Loucy (cell line): ENCODE measurements at regions not wholly inside any gene's neighbourhood (a gene's known extent, or its start where the extent isn't known, plus 50 kb on each side); places are given as distances from the start of the nearest gene placed in this dataset.
A peak's percentile ranks its signal among the peaks of the same experiment; 100 is the strongest.

ENCODE experiments used
- H2AFZ ChIP-seq: fragments of 200-600 bp; sonication (generic); 2 replicates; pipeline ENCODE4 v1.6.0; 2016; ENCODE audit warnings: antibody characterized with exemption, mild to moderate bottlenecking, low read length, moderate library complexity
- H3F3A ChIP-seq: fragments of 200-600 bp; 2 replicates; pipeline ENCODE4 v1.6.0; 2016; ENCODE audit warnings: antibody characterized with exemption, low read depth, mild to moderate bottlenecking
- H3K27me3 ChIP-seq: fragments of 200-600 bp; sonication (generic); 2 replicates; pipeline ENCODE4 v1.6.1; 2014; ENCODE audit warnings: low read length, mild to moderate bottlenecking; ENCODE audit not compliant: insufficient read depth, poor library complexity, severe bottlenecking
- H3K36me3 ChIP-seq: fragments of 200-600 bp; sonication (generic); 2 replicates; pipeline ENCODE4 v1.6.1; 2016; ENCODE audit warnings: low read length; ENCODE audit not compliant: insufficient read depth
- H3K4me1 ChIP-seq: fragments of 200-600 bp; sonication (generic); 2 replicates; pipeline ENCODE4 v1.5.1; 2014; ENCODE audit warnings: low read length, mild to moderate bottlenecking; ENCODE audit not compliant: insufficient read depth, poor library complexity, severe bottlenecking
- H3K4me2 ChIP-seq: fragments of 200-600 bp; sonication (generic); 2 replicates; pipeline ENCODE4 v1.6.0; 2014; ENCODE audit warnings: antibody characterized with exemption, low read length, low read depth, mild to moderate bottlenecking; ENCODE audit not compliant: poor library complexity, severe bottlenecking
- H3K4me3 ChIP-seq: fragments of 200-600 bp; sonication (generic); 2 replicates; pipeline ENCODE4 v1.5.1; 2014; ENCODE audit warnings: low read length, mild to moderate bottlenecking, mixed read lengths; ENCODE audit not compliant: poor library complexity, severe bottlenecking
- H3K79me2 ChIP-seq: fragments of 200-600 bp; sonication (generic); 2 replicates; pipeline ENCODE4 v1.6.1; 2014; ENCODE audit warnings: low read length; ENCODE audit not compliant: insufficient read depth
- H3K9ac ChIP-seq: fragments of 200-600 bp; sonication (generic); 2 replicates; pipeline ENCODE4 v1.6.0; 2014; ENCODE audit warnings: mild to moderate bottlenecking, low read depth, low read length, moderate library complexity; ENCODE audit not compliant: poor library complexity, severe bottlenecking
- H3K9me2 ChIP-seq: fragments of 200-600 bp; sonication (generic); replicated peaks from 2 replicates; pipeline ENCODE4 v1.6.1; 2016; ENCODE audit warnings: low read depth, low read length, mixed read lengths
- H3K9me3 ChIP-seq: fragments of 200-600 bp; sonication (generic); 2 replicates; pipeline ENCODE4 v1.6.1; 2014; ENCODE audit warnings: mild to moderate bottlenecking, antibody characterized with exemption, low read length, low read depth; ENCODE audit not compliant: insufficient read depth
- H4K20me1 ChIP-seq: fragments of 200-600 bp; sonication (generic); 2 replicates; pipeline ENCODE4 v1.6.0; 2014; ENCODE audit warnings: antibody characterized with exemption, low read length, mild to moderate bottlenecking; ENCODE audit not compliant: insufficient read depth, poor library complexity, severe bottlenecking
- EZH2phosphoT487 ChIP-seq: fragments of 200-600 bp; IDR thresholded peaks from 2 replicates; pipeline ENCODE4 v1.6.1; 2018; ENCODE audit warnings: antibody characterized with exemption, mild to moderate bottlenecking, moderate library complexity, borderline replicate concordance
- TF ChIP-seq, protein P1 (sequence below): fragments of 200-600 bp; sonication (generic); conservative IDR thresholded peaks from 2 replicates; pipeline ENCODE4 v1.5.1; 2014; ENCODE audit warnings: mild to moderate bottlenecking, antibody characterized with exemption, low read length

DNA sequence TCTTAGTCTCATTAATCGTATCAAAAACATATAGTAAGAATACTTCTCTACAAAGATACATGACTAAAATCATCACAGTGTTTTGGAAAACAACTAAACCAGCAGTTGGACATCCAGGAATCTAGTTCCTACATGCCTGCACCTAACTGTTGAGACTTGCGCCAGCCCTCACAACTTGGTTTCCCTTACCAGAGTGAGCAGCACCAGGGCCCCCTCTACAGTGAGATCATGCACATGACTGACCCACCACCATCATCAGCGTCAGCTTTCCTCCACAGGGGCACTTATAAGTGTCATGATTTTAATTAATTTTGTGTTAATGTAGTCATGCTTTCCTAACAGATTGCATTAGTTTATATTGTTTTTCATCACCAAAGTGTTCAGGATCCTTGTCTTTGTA is 1322.0 kb downstream of the EFNB2 start:
- Histone ChIP-seq H2AFZ (no peak overlapping the region), H3K9me2 (no peaks in the 10 kb centered on the region), H3K36me3 (no peaks in the 10 kb centered on the region)

DNA sequence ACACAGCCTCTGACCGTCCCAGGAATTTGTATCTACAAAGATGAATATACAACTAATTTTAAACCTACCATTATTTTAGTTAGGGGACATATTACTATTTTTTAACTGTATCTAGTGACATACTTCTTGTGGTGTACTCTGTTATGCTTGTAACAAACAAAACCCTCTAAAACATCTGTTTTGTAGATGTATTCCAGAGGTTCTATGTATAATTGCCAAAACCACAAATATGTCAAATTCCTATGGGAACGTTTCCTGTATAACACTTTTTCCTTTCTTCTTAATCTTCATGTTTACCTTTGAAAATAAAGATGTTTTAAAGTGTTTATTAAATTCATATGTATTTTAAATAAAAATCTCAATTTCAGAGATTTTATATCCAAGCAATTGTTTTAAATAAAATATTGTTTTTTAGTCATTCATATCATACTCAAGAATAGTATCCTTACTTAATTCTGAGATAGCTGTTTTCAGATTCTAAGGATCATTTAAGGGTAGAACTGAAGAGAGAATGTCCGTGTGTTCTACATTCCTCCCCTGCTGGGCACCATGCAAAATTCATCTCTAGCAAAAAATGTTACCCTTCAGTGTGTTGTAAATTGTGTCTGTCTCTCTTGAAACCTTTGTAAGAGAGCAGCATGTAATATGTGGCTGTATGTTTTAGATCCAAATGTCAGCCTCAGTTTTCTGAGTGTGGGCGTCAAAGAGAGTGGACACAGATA is 1327.7 kb downstream of the EFNB2 start:
- no peaks in the 10 kb centered on the region for H3K36me3 ChIP-seq

More for the DNA sequence above, 1322.0 kb downstream of the EFNB2 start:
- H3K9me3 ChIP-seq, result no peaks in the 10 kb centered on the region
- no peaks in the 10 kb centered on the region for H3K27me3 ChIP-seq
- no peaks in the 10 kb centered on the region for H3F3A ChIP-seq
- H3K4me2 ChIP-seq, result no peak overlapping the region
- no peaks in the 10 kb centered on the region for H4K20me1 ChIP-seq
- H3K4me1 ChIP-seq, result no peaks in the 10 kb centered on the region
- no peak overlapping the region for H3K4me3 ChIP-seq
- no peak overlapping the region for H3K9ac ChIP-seq
- no peaks in the 10 kb centered on the region for H3K79me2 ChIP-seq
- TF ChIP-seq, protein P1, sequence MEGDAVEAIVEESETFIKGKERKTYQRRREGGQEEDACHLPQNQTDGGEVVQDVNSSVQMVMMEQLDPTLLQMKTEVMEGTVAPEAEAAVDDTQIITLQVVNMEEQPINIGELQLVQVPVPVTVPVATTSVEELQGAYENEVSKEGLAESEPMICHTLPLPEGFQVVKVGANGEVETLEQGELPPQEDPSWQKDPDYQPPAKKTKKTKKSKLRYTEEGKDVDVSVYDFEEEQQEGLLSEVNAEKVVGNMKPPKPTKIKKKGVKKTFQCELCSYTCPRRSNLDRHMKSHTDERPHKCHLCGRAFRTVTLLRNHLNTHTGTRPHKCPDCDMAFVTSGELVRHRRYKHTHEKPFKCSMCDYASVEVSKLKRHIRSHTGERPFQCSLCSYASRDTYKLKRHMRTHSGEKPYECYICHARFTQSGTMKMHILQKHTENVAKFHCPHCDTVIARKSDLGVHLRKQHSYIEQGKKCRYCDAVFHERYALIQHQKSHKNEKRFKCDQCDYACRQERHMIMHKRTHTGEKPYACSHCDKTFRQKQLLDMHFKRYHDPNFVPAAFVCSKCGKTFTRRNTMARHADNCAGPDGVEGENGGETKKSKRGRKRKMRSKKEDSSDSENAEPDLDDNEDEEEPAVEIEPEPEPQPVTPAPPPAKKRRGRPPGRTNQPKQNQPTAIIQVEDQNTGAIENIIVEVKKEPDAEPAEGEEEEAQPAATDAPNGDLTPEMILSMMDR, result peak; percentile 52
- no peak for TF ChIP-seq EZH2phosphoT487

DNA sequence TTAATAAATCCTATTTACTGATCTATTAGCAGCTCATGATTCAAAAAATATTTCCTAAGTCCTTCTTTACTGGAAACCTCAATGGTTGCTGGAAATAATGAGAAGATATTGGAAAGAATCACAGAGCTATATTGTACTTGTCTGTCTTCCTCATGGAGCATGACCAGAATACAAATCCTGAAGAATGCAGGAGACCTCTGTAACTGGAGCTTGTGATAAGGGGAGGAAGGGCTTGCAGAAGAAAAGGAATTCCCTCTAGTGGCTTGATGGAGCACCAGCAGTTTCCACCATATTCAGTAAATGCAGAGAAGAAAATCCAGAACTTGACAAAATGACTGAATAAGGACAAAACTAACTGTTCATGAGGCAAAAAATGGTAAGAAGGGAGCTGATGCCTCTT is 1333.1 kb downstream of the EFNB2 start:
- H4K20me1 ChIP-seq, result no peaks in the 10 kb centered on the region
- no peaks in the 10 kb centered on the region for H3K79me2 ChIP-seq
- no peak overlapping the region for H3K4me2 ChIP-seq
- no peaks in the 10 kb centered on the region for H3K27me3 ChIP-seq
- no peaks in the 10 kb centered on the region for H3K4me1 ChIP-seq
- no peaks in the 10 kb centered on the region for H3F3A ChIP-seq
- no peak overlapping the region for H3K9ac ChIP-seq
- no peak for TF ChIP-seq EZH2phosphoT487
- TF ChIP-seq, protein P1, result peak; percentile 84
- no peaks in the 10 kb centered on the region for H3K9me3 ChIP-seq
- H3K4me3 ChIP-seq, result no peak overlapping the region
- H3K36me3 ChIP-seq, result no peaks in the 10 kb centered on the region
- no peaks in the 10 kb centered on the region for H3K9me2 ChIP-seq
- H2AFZ ChIP-seq, result peak overlapping the region; percentile 71; the same call in 1 of the 2 replicates

More for the DNA sequence above, 1327.7 kb downstream of the EFNB2 start:
- Histone ChIP-seq H3K79me2 (no peaks in the 10 kb centered on the region), H3K4me1 (no peaks in the 10 kb centered on the region), H3K27me3 (no peaks in the 10 kb centered on the region), H3K9me3 (no peaks in the 10 kb centered on the region), H3K9me2 (no peaks in the 10 kb centered on the region), H3F3A (no peaks in the 10 kb centered on the region), H3K9ac (no peak overlapping the region), H3K4me3 (no peak overlapping the region), H3K4me2 (no peak overlapping the region), H2AFZ (no peak overlapping the region), H4K20me1 (no peaks in the 10 kb centered on the region)
- no peak for TF ChIP-seq EZH2phosphoT487
- TF ChIP-seq, protein P1, result no peak
